IMR-90 (cell line): ENCODE measurements at regions not wholly inside any gene's neighbourhood (a gene's known extent, or its start where the extent isn't known, plus 50 kb on each side); places are given as distances from the start of the nearest gene placed in this dataset.

Experiments
- ATAC-seq: fragments of 200-7000 bp; cut with Tn5 transposase; 2 replicates; pipeline ENCODE4 v1.9.1; 2020; ENCODE audit warnings: low read depth, mild to moderate bottlenecking, moderate library complexity
- BruUV-seq: library from RNA; stranded (reverse); fragments of 400-500 nt; replicated peaks from 2 replicates; lab custom pipeline; 2021; lab: Mats Ljungman, UMichigan
- CTCF ChIA-PET: fragments of 300-600 bp; formaldehyde crosslinking; extraction: SDS; loops from one replicate; lab custom pipeline; 2021; ENCODE audit warnings: antibody characterized with exemption; lab: Yijun Ruan, JAX
- POLR2A ChIA-PET: fragments of 300-600 bp; sonication (Branson Sonifier 250); formaldehyde crosslinking; loops from one replicate; lab custom pipeline; 2022; ENCODE audit warnings: antibody characterized with exemption; ENCODE audit not compliant: unreplicated experiment; lab: Charles Lee
- DNase-seq: peaks from one replicate; pipeline ENCODE4 v3.0.0; 2013
- H2AFZ ChIP-seq: replicated peaks from 2 replicates; pipeline ENCODE3; 2013; ENCODE audit warnings: low read length, mild to moderate bottlenecking; ENCODE audit not compliant: poor library complexity
- H2AK5ac ChIP-seq: 2 replicates; pipeline ENCODE4 v1.6.1; 2013; ENCODE audit warnings: low read depth, low read length, inconsistent platforms
- H2AK9ac ChIP-seq: replicated peaks from 2 replicates; pipeline ENCODE3; 2013; ENCODE audit warnings: mild to moderate bottlenecking, low read depth, low read length, moderate library complexity; ENCODE audit not compliant: poor library complexity
- H2BK120ac ChIP-seq: 2 replicates; pipeline ENCODE4 v1.6.1; 2013; ENCODE audit warnings: low read depth, low read length, inconsistent platforms
- H2BK15ac ChIP-seq: 3 replicates; pipeline ENCODE4 v1.6.1; 2013; ENCODE audit warnings: low read depth, low read length, inconsistent platforms
- H2BK20ac ChIP-seq: 2 replicates; pipeline ENCODE4 v1.6.1; 2013; ENCODE audit warnings: low read depth, mild to moderate bottlenecking, inconsistent platforms, low read length, moderate library complexity
- H2BK5ac ChIP-seq: 2 replicates; pipeline ENCODE4 v1.6.1; 2013; ENCODE audit warnings: mild to moderate bottlenecking, low read depth, low read length, inconsistent platforms; ENCODE audit not compliant: poor library complexity, severe bottlenecking
- H3K14ac ChIP-seq: replicated peaks from 2 replicates; pipeline ENCODE4 v1.6.1; 2013; ENCODE audit warnings: low read depth, low read length, inconsistent platforms
- H3K18ac ChIP-seq: 2 replicates; pipeline ENCODE4 v1.6.1; 2013; ENCODE audit warnings: low read depth, low read length, control low read depth
- H3K23ac ChIP-seq: 2 replicates; pipeline ENCODE4 v1.6.1; 2013; ENCODE audit warnings: low read depth, low read length, inconsistent platforms
- H3K27ac ChIP-seq: 2 replicates; pipeline ENCODE4 v1.5.1; 2013; ENCODE audit warnings: mild to moderate bottlenecking, control low read depth, low read length; ENCODE audit not compliant: insufficient read depth
- H3K27me3 ChIP-seq: 2 replicates; pipeline ENCODE4 v1.6.1; 2013; ENCODE audit warnings: low read length; ENCODE audit not compliant: control insufficient read depth, insufficient read depth
- H3K36me3 ChIP-seq: 2 replicates; pipeline ENCODE4 v1.6.1; 2013; ENCODE audit warnings: low read length, mixed read lengths; ENCODE audit not compliant: control insufficient read depth, insufficient read depth
- H3K4ac ChIP-seq: 2 replicates; pipeline ENCODE4 v1.6.1; 2013; ENCODE audit warnings: low read depth, low read length, inconsistent platforms
- H3K4me1 ChIP-seq: 2 replicates; pipeline ENCODE4 v1.6.1; 2013; ENCODE audit warnings: low read length, mixed read lengths; ENCODE audit not compliant: control insufficient read depth, insufficient read depth
- H3K4me2 ChIP-seq: 2 replicates; pipeline ENCODE4 v1.6.1; 2013; ENCODE audit warnings: low read depth, mild to moderate bottlenecking, control low read depth, low read length, moderate library complexity
- H3K4me3 ChIP-seq: 2 replicates; pipeline ENCODE4 v1.5.1; 2013; ENCODE audit warnings: low read depth, mild to moderate bottlenecking, control low read depth, low read length, moderate library complexity; ENCODE audit not compliant: insufficient read depth
- H3K56ac ChIP-seq: 2 replicates; pipeline ENCODE4 v1.6.1; 2013; ENCODE audit warnings: low read length, inconsistent platforms; ENCODE audit not compliant: insufficient read depth; ENCODE audit errors: extremely low read depth
- H3K79me1 ChIP-seq, 2 experiments: 2 replicates each; pipeline ENCODE4 v1.6.1; 2013; ENCODE audit warnings: low read length in 2 of 2, inconsistent platforms in 1 of 2, low read depth in 1 of 2
- H3K9ac ChIP-seq: 2 replicates; pipeline ENCODE4 v1.6.1; 2013; ENCODE audit warnings: low read depth, low read length, control low read depth
- H3K9me1 ChIP-seq: 2 replicates; pipeline ENCODE4 v1.6.1; 2013; ENCODE audit warnings: low read length, inconsistent platforms; ENCODE audit not compliant: insufficient read depth
- H3K9me3 ChIP-seq: 2 replicates; pipeline ENCODE4 v1.6.1; 2013; ENCODE audit warnings: low read length; ENCODE audit not compliant: control insufficient read depth, insufficient read depth
- H4K20me1 ChIP-seq: 2 replicates; pipeline ENCODE4 v1.6.1; 2013; ENCODE audit warnings: low read length, inconsistent platforms; ENCODE audit not compliant: insufficient read depth
- H4K5ac ChIP-seq: 2 replicates; pipeline ENCODE4 v1.6.1; 2013; ENCODE audit warnings: mild to moderate bottlenecking, low read depth, low read length, control low read depth
- H4K8ac ChIP-seq, 2 experiments: 2 replicates each; pipeline ENCODE4 v1.6.1; 2013; ENCODE audit warnings: low read depth in 2 of 2, low read length in 2 of 2, control low read depth in 1 of 2, inconsistent platforms in 1 of 2
- H4K91ac ChIP-seq: 2 replicates; pipeline ENCODE4 v1.6.1; 2013; ENCODE audit warnings: low read depth, low read length, inconsistent platforms; ENCODE audit not compliant: insufficient read depth
- CEBPB ChIP-seq: IDR thresholded peaks from 2 replicates; pipeline ENCODE4 v1.6.1; 2012; ENCODE audit warnings: low read depth, low read length, improper control_type of control experiment
- FOS ChIP-seq: fragments of 150-350 bp; IDR thresholded peaks from 2 replicates; pipeline ENCODE4 v1.6.1; 2016; ENCODE audit warnings: low read depth, low read length
- MAZ ChIP-seq: IDR thresholded peaks from 2 replicates; pipeline ENCODE4 v1.6.1; 2012; ENCODE audit warnings: low read depth, mild to moderate bottlenecking, low read length, improper control_type of control experiment, moderate library complexity, borderline replicate concordance
- MXI1 ChIP-seq: IDR thresholded peaks from 2 replicates; pipeline ENCODE4 v1.6.1; 2012; ENCODE audit warnings: low read depth, mild to moderate bottlenecking, low read length, moderate library complexity, borderline replicate concordance
- NFE2L2 ChIP-seq: fragments of 150-350 bp; IDR thresholded peaks from 2 replicates; pipeline ENCODE4 v1.6.1; 2016; ENCODE audit warnings: low read depth, mild to moderate bottlenecking, low read length
- POLR2A ChIP-seq: IDR thresholded peaks from 2 replicates; pipeline ENCODE4 v1.6.1; 2012; ENCODE audit warnings: mild to moderate bottlenecking, low read depth, low read length
- RAD21 ChIP-seq: IDR thresholded peaks from 2 replicates; pipeline ENCODE4 v1.6.1; 2012; ENCODE audit warnings: low read length, improper control_type of control experiment
- RCOR1 ChIP-seq: IDR thresholded peaks from 2 replicates; pipeline ENCODE4 v1.6.1; 2012; ENCODE audit warnings: mild to moderate bottlenecking, low read length, improper control_type of control experiment; ENCODE audit not compliant: insufficient replicate concordance
- RFX5 ChIP-seq: IDR thresholded peaks from 2 replicates; pipeline ENCODE4 v1.8.0; 2012; ENCODE audit warnings: low read depth, mild to moderate bottlenecking, low read length, moderate library complexity
- SMC3 ChIP-seq: fragments of 150-350 bp; IDR thresholded peaks from 2 replicates; pipeline ENCODE4 v1.6.1; 2016; ENCODE audit warnings: low read depth, mild to moderate bottlenecking, antibody characterized with exemption, low read length, moderate library complexity
- WGBS, 2 experiments: methylation state at CpG; one replicate each; pipeline versions ENCODE4 v1.1.5 to v1.1.7; 2013; ENCODE audit warnings: missing lambda C conversion rate in 2 of 2; ENCODE audit not compliant: insufficient read length in 1 of 2; ENCODE audit errors: extremely low coverage in 2 of 2; 5-methylcytosine and 5-hydroxymethylcytosine counted together
- dilution Hi-C: fragments of 300-500 bp; cut with HindIII; formaldehyde crosslinking; loops from one replicate; pipeline ENCODE4 v1.14.3; 2018; ENCODE audit warnings: low sequenced_read_pairs; ENCODE audit not compliant: unreplicated experiment
- in situ Hi-C: fragments of 300-500 bp; cut with MboI; formaldehyde crosslinking; loops from 3 replicates; pipeline ENCODE4 v1.14.3; 2019; ENCODE audit warnings: low sequenced_read_pairs, inconsistent platforms, mixed read lengths
- intact Hi-C: fragments of 100-400 bp; cut with micrococcal nuclease; formaldehyde crosslinking; loops from 2 replicates; pipeline ENCODE4 v1.10.0; 2022

- H3K4me1 ChIP-seq: no peaks in the 10 kb centered on the region
- H3K56ac ChIP-seq: no peak overlapping the region
- no peak overlapping the region for H2BK120ac ChIP-seq
- H3K23ac ChIP-seq: no peak overlapping the region
- ATAC-seq (no peak), DNase-seq (no peak)
- intact Hi-C loops: no loop called here
- no peak overlapping the region for H4K5ac ChIP-seq
- no peak overlapping the region for H3K4ac ChIP-seq
- H3K14ac ChIP-seq: no peak overlapping the region
- H3K27me3 ChIP-seq: no peaks in the 10 kb centered on the region
- no peaks in the 10 kb centered on the region for H4K20me1 ChIP-seq
- H3K4me2 ChIP-seq: no peak overlapping the region
- no peak overlapping the region for H2BK5ac ChIP-seq
- in situ Hi-C loops: no loop called here
- H3K9me3 ChIP-seq: no peaks in the 10 kb centered on the region
- no peaks in the 10 kb centered on the region for H3K36me3 ChIP-seq
- POLR2A ChIA-PET: no interaction called here
- H4K91ac ChIP-seq: no peak overlapping the region
- no peak for TF ChIP-seq RCOR1
- no peak for TF ChIP-seq FOS
- TF ChIP-seq MXI1: no peak
- TF ChIP-seq RFX5: no peak
- no peak for TF ChIP-seq CEBPB
- TF ChIP-seq RAD21: no peak
- TF ChIP-seq SMC3: no peak
- no peak for TF ChIP-seq MAZ
- TF ChIP-seq POLR2A: no peak
- no peak for TF ChIP-seq NFE2L2
- dilution Hi-C loops: no loop called here
- no peak overlapping the region for H2BK20ac ChIP-seq
- H3K79me1 ChIP-seq: no peaks in the 10 kb centered on the region
- CTCF ChIA-PET: no interaction called here
- no peak overlapping the region for H3K9ac ChIP-seq
- no CpG with 5 or more reads among the region's 1 CpG for WGBS, 2 experiments
- H3K9me1 ChIP-seq: no peaks in the 10 kb centered on the region
- no peak overlapping the region for H2BK15ac ChIP-seq
- no peak overlapping the region for H2AK5ac ChIP-seq
- H2AFZ ChIP-seq: no peak overlapping the region
- H3K27ac ChIP-seq: no peak overlapping the region
- no peak overlapping the region for H3K4me3 ChIP-seq
- no peak overlapping the region for H3K18ac ChIP-seq
- H2AK9ac ChIP-seq: no peak overlapping the region
- H4K8ac ChIP-seq: no peak overlapping the region
- no TSS peak for BruUV-seq
Measured at GRCh38 chr5:87574106-87574505, 161.4 kb upstream of the CCNH start.
